Trophoblast cell (in vitro differentiated cells and primary cell): ENCODE measurements at regions not wholly inside any gene's neighbourhood (a gene's known extent, or its start where the extent isn't known, plus 50 kb on each side); places are given as distances from the start of the nearest gene placed in this dataset.
"Not testable (repeated sequence)": the region's sequence is repeated elsewhere in the genome, so short reads cannot be mapped to it uniquely, and the experiment has no call there.

Experiments used
- DNase-seq, 2 donors: peaks; one replicate each; pipeline ENCODE4 v3.0.0-alpha.2; 2016
- H2AFZ ChIP-seq: 2 replicates; pipeline ENCODE4 v1.6.1; 2013; ENCODE audit warnings: low read length, moderate library complexity, mild to moderate bottlenecking; ENCODE audit not compliant: insufficient read depth, poor library complexity
- H2AK5ac ChIP-seq: 2 replicates; pipeline ENCODE4 v1.6.1; 2013; ENCODE audit warnings: mild to moderate bottlenecking, low read length
- H2BK120ac ChIP-seq: 2 replicates; pipeline ENCODE4 v1.6.1; 2013; ENCODE audit warnings: low read length, mild to moderate bottlenecking, moderate library complexity; ENCODE audit not compliant: insufficient read depth, poor library complexity
- H2BK12ac ChIP-seq: 2 replicates; pipeline ENCODE4 v1.6.1; 2013; ENCODE audit warnings: mild to moderate bottlenecking, low read length, moderate library complexity
- H2BK5ac ChIP-seq: 2 replicates; pipeline ENCODE4 v1.6.1; 2013; ENCODE audit warnings: low read length, low read depth, moderate library complexity, mild to moderate bottlenecking; ENCODE audit not compliant: poor library complexity
- H3K14ac ChIP-seq: 2 replicates; pipeline ENCODE4 v1.6.1; 2013; ENCODE audit warnings: mild to moderate bottlenecking, low read length
- H3K18ac ChIP-seq: 2 replicates; pipeline ENCODE4 v1.6.1; 2013; ENCODE audit warnings: mild to moderate bottlenecking, low read length
- H3K23ac ChIP-seq: 2 replicates; pipeline ENCODE4 v1.6.1; 2013; ENCODE audit warnings: low read length
- H3K27ac ChIP-seq: 2 replicates; pipeline ENCODE4 v1.5.1; 2013; ENCODE audit warnings: low read depth, mild to moderate bottlenecking, inconsistent platforms, low read length, moderate library complexity
- H3K27me3 ChIP-seq: 2 replicates; pipeline ENCODE4 v1.6.1; 2013; ENCODE audit warnings: inconsistent platforms, mild to moderate bottlenecking, low read length, moderate library complexity; ENCODE audit not compliant: insufficient read depth
- H3K36me3 ChIP-seq, 2 experiments: 1 replicate in 1 of 2; 2 replicates in 1 of 2; pipeline ENCODE4 v1.6.1; 2013; ENCODE audit warnings: low read length in 2 of 2, mild to moderate bottlenecking in 2 of 2, moderate library complexity in 1 of 2; ENCODE audit not compliant: insufficient read depth in 2 of 2, control insufficient read depth in 1 of 2
- H3K4ac ChIP-seq: 2 replicates; pipeline ENCODE4 v1.6.1; 2013; ENCODE audit warnings: low read depth, mild to moderate bottlenecking, low read length, moderate library complexity
- H3K4me1 ChIP-seq, 2 experiments: 1 replicate in 1 of 2; 2 replicates in 1 of 2; pipeline ENCODE4 v1.6.1; 2013; ENCODE audit warnings: low read length in 2 of 2, mild to moderate bottlenecking in 2 of 2, moderate library complexity in 1 of 2; ENCODE audit not compliant: insufficient read depth in 2 of 2, control insufficient read depth in 1 of 2
- H3K4me2 ChIP-seq: 2 replicates; pipeline ENCODE4 v1.6.1; 2013; ENCODE audit warnings: inconsistent platforms, mild to moderate bottlenecking, low read length, moderate library complexity
- H3K4me3 ChIP-seq: 2 replicates; pipeline ENCODE4 v1.5.1; 2013; ENCODE audit warnings: mild to moderate bottlenecking, low read depth, low read length, inconsistent platforms
- H3K79me1 ChIP-seq: one replicate; pipeline ENCODE4 v1.6.1; 2013; ENCODE audit warnings: low read length
- H3K79me2 ChIP-seq: 2 replicates; pipeline ENCODE4 v1.6.1; 2013; ENCODE audit warnings: low read length, mild to moderate bottlenecking; ENCODE audit not compliant: control insufficient read depth, insufficient read depth, poor library complexity
- H3K9ac ChIP-seq: 2 replicates; pipeline ENCODE4 v1.6.1; 2013; ENCODE audit warnings: mild to moderate bottlenecking, low read length
- H3K9me3 ChIP-seq: 2 replicates; pipeline ENCODE4 v1.6.1; 2013; ENCODE audit warnings: low read depth, mild to moderate bottlenecking, control low read depth, inconsistent platforms, low read length; ENCODE audit not compliant: insufficient read depth
- H4K12ac ChIP-seq: 2 replicates; pipeline ENCODE4 v1.6.1; 2013; ENCODE audit warnings: low read depth, mild to moderate bottlenecking, low read length, moderate library complexity
- H4K8ac ChIP-seq: 2 replicates; pipeline ENCODE4 v1.6.1; 2013; ENCODE audit warnings: low read depth, mild to moderate bottlenecking, low read length, moderate library complexity
- H4K91ac ChIP-seq: one replicate; pipeline ENCODE4 v1.6.1; 2013; ENCODE audit warnings: low read depth, mild to moderate bottlenecking, low read length, moderate library complexity
- WGBS: extraction: QIAGEN DNeasy Blood & Tissue Kit; methylation state at CpG from one replicate; pipeline ENCODE4 v1.1.7; 2013; ENCODE audit warnings: missing lambda C conversion rate; ENCODE audit not compliant: insufficient read length, insufficient coverage; ENCODE audit errors: extremely low coverage; 5-methylcytosine and 5-hydroxymethylcytosine counted together

GRCh38 chr2:87547106-87547505 lies 200.8 kb upstream of the PLGLB2 start:
- H3K14ac ChIP-seq, H2AK5ac ChIP-seq, H3K79me1 ChIP-seq, H4K12ac ChIP-seq, H3K9ac ChIP-seq, H3K27ac ChIP-seq, H3K36me3 ChIP-seq, H3K4me1 ChIP-seq, H4K91ac ChIP-seq, H2AFZ ChIP-seq, H3K9me3 ChIP-seq, H3K79me2 ChIP-seq, H3K4me2 ChIP-seq, H2BK5ac ChIP-seq, H3K27me3 ChIP-seq, H3K4ac ChIP-seq, H3K18ac ChIP-seq, H2BK120ac ChIP-seq, H4K8ac ChIP-seq, DNase-seq, H3K23ac ChIP-seq, H3K4me3 ChIP-seq, H2BK12ac ChIP-seq: not testable (repeated sequence)
- no CpG with 5 or more reads among the region's 2 CpGs for WGBS

- H2AK5ac ChIP-seq, H4K8ac ChIP-seq, H2AFZ ChIP-seq, H3K9ac ChIP-seq, DNase-seq, H3K9me3 ChIP-seq, H3K18ac ChIP-seq, H4K91ac ChIP-seq, H3K79me2 ChIP-seq, H3K14ac ChIP-seq, H4K12ac ChIP-seq, H3K79me1 ChIP-seq, H2BK120ac ChIP-seq, H3K4me2 ChIP-seq, H3K4me1 ChIP-seq, H3K36me3 ChIP-seq, H2BK5ac ChIP-seq, H3K27me3 ChIP-seq, H2BK12ac ChIP-seq, H3K27ac ChIP-seq, H3K23ac ChIP-seq, H3K4ac ChIP-seq, H3K4me3 ChIP-seq: not testable (repeated sequence)
These were observed 199.9 kb upstream of the PLGLB2 start for GRCh38 chr2:87547966-87548365.

GRCh38 chr2:87548681-87549536 lies 199.0 kb upstream of the PLGLB2 start:
- H2AFZ ChIP-seq, H3K9ac ChIP-seq, H3K18ac ChIP-seq, H3K4me3 ChIP-seq, H4K12ac ChIP-seq, H2BK12ac ChIP-seq, H3K9me3 ChIP-seq, H2BK5ac ChIP-seq, H3K79me1 ChIP-seq, DNase-seq, H3K27me3 ChIP-seq, H2AK5ac ChIP-seq, H3K79me2 ChIP-seq, H3K4me1 ChIP-seq, H3K4ac ChIP-seq, H3K36me3 ChIP-seq, H2BK120ac ChIP-seq, H3K4me2 ChIP-seq, H3K14ac ChIP-seq, H4K91ac ChIP-seq, H4K8ac ChIP-seq, H3K23ac ChIP-seq: not testable (repeated sequence)
- H3K27ac ChIP-seq, result peak overlapping the region; percentile 69
- WGBS, result no CpG with 5 or more reads among the region's 7 CpGs

GRCh38 chr2:87549561-87550202 lies 198.2 kb upstream of the PLGLB2 start:
- H3K79me1 ChIP-seq, H2BK5ac ChIP-seq, H3K79me2 ChIP-seq, H3K23ac ChIP-seq, H4K91ac ChIP-seq, H3K4ac ChIP-seq, H3K9ac ChIP-seq, H2AFZ ChIP-seq, H4K8ac ChIP-seq, H3K36me3 ChIP-seq, H3K4me2 ChIP-seq, H3K18ac ChIP-seq, DNase-seq, H3K4me3 ChIP-seq, H4K12ac ChIP-seq, H3K9me3 ChIP-seq, H3K27me3 ChIP-seq, H2BK12ac ChIP-seq, H3K4me1 ChIP-seq, H2AK5ac ChIP-seq: not testable (repeated sequence)
- Histone ChIP-seq H3K14ac (peak overlapping the region; percentile 51), H2BK120ac (peak overlapping the region; percentile 51), H3K27ac (peak overlapping the region; percentile 69)
